A549 (cell line): ENCODE measurements at regions not wholly inside any gene's neighbourhood (a gene's known extent, or its start where the extent isn't known, plus 50 kb on each side); places are given as distances from the start of the nearest gene placed in this dataset.

Experiments
- BHLHE40 ChIP-seq: IDR thresholded peaks from 2 replicates; pipeline ENCODE4 v1.6.1; 2012; ENCODE audit warnings: low read depth, low read length, inconsistent platforms
- CBX8 ChIP-seq: fragments of 200-600 bp; sonication (generic); IDR thresholded peaks from 2 replicates; pipeline ENCODE4 v1.6.1; 2016
- EP300 ChIP-seq, 2 experiments: fragments of >200 bp; sonication (Bioruptor Twin); formaldehyde crosslinking; IDR thresholded peaks; 2 replicates in 1 of 2; 3 replicates in 1 of 2; pipeline ENCODE4 v1.6.1; 2016 to 2017
- JUNB ChIP-seq: fragments of >200 bp; sonication (Bioruptor Twin); formaldehyde crosslinking; IDR thresholded peaks from 2 replicates; pipeline ENCODE4 v1.6.1; 2016
- MAFK ChIP-seq: fragments of 450-650 bp; IDR thresholded peaks from 2 replicates; pipeline ENCODE4 v1.6.1; 2014; ENCODE audit not compliant: partially characterized antibody
- MYC ChIP-seq: IDR thresholded peaks from 2 replicates; pipeline ENCODE4 v1.6.1; 2012; ENCODE audit warnings: mild to moderate bottlenecking, inconsistent platforms, low read length, improper control_type of control experiment, borderline replicate concordance
- POLR2A ChIP-seq: IDR thresholded peaks from 2 replicates; pipeline ENCODE4 v1.6.1; 2012; ENCODE audit warnings: mild to moderate bottlenecking, low read length
- RAD21 ChIP-seq, 2 experiments: fragments of >200 bp in 1 of 2; sonication (Bioruptor Twin) in 1 of 2; formaldehyde crosslinking in 1 of 2; IDR thresholded peaks in 1 of 2; conservative IDR thresholded peaks in 1 of 2; 2 replicates in 1 of 2; 3 replicates in 1 of 2; pipeline ENCODE4 v1.6.1; 2012 to 2018; ENCODE audit warnings: inconsistent platforms in 1 of 2
- RCOR1 ChIP-seq: fragments of 150-350 bp; IDR thresholded peaks from 2 replicates; pipeline ENCODE4 v1.6.1; 2014; ENCODE audit warnings: antibody characterized with exemption, low read length, low read depth
- SMC3 ChIP-seq: fragments of >200 bp; sonication (Bioruptor Twin); formaldehyde crosslinking; IDR thresholded peaks from 3 replicates; pipeline ENCODE4 v1.6.1; 2018; ENCODE audit warnings: inconsistent platforms
- TF ChIP-seq, protein P1 (sequence below): IDR thresholded peaks from 2 replicates; pipeline ENCODE4 v1.6.1; 2012
- TF ChIP-seq, protein P2 (sequence below): fragments of >200 bp; sonication (Bioruptor Twin); formaldehyde crosslinking; IDR thresholded peaks from 3 replicates; pipeline ENCODE4 v1.5.1; 2016
- TF ChIP-seq, protein P3 (sequence below): fragments of 200-600 bp; sonication (generic); IDR thresholded peaks from 2 replicates; pipeline ENCODE4 v1.6.1; 2016; ENCODE audit warnings: antibody characterized with exemption, mild to moderate bottlenecking, moderate library complexity
- TF ChIP-seq, protein P4 (sequence below): fragments of 450-650 bp; IDR thresholded peaks from 2 replicates; pipeline ENCODE4 v1.6.1; 2014; ENCODE audit warnings: antibody characterized with exemption

DNA sequence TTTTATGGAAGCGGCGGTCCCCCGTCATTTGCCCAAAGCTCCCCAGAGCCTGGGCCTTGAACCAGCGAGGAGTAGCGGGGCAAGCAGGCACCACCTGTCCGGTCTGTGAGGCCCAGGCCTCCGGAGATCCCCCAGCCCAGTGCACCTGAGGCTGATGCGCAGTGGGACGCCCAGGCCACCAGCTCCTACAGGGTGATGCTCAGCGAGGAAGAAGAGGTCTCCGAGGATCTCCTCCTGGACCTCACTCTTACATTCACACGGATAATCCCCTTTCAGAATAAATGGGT lies 220.2 kb downstream of the NDUFA10 start:
- TF ChIP-seq, protein P1, sequence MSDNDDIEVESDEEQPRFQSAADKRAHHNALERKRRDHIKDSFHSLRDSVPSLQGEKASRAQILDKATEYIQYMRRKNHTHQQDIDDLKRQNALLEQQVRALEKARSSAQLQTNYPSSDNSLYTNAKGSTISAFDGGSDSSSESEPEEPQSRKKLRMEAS = no peak
- TF ChIP-seq RAD21 (conservative IDR thresholded peaks at IDR 0.05 in 1 of 2, IDR thresholded peaks at IDR 0.05 in 1 of 2) (no peak), CBX8 (no peak), SMC3 (no peak), MYC (no peak), JUNB (no peak), MAFK (no peak), POLR2A (no peak), RCOR1 (no peak), BHLHE40 (no peak), EP300 (IDR thresholded peaks at IDR 0.05) (no peak)
- TF ChIP-seq, protein P2, sequence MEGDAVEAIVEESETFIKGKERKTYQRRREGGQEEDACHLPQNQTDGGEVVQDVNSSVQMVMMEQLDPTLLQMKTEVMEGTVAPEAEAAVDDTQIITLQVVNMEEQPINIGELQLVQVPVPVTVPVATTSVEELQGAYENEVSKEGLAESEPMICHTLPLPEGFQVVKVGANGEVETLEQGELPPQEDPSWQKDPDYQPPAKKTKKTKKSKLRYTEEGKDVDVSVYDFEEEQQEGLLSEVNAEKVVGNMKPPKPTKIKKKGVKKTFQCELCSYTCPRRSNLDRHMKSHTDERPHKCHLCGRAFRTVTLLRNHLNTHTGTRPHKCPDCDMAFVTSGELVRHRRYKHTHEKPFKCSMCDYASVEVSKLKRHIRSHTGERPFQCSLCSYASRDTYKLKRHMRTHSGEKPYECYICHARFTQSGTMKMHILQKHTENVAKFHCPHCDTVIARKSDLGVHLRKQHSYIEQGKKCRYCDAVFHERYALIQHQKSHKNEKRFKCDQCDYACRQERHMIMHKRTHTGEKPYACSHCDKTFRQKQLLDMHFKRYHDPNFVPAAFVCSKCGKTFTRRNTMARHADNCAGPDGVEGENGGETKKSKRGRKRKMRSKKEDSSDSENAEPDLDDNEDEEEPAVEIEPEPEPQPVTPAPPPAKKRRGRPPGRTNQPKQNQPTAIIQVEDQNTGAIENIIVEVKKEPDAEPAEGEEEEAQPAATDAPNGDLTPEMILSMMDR = no peak
- TF ChIP-seq, protein P3, sequence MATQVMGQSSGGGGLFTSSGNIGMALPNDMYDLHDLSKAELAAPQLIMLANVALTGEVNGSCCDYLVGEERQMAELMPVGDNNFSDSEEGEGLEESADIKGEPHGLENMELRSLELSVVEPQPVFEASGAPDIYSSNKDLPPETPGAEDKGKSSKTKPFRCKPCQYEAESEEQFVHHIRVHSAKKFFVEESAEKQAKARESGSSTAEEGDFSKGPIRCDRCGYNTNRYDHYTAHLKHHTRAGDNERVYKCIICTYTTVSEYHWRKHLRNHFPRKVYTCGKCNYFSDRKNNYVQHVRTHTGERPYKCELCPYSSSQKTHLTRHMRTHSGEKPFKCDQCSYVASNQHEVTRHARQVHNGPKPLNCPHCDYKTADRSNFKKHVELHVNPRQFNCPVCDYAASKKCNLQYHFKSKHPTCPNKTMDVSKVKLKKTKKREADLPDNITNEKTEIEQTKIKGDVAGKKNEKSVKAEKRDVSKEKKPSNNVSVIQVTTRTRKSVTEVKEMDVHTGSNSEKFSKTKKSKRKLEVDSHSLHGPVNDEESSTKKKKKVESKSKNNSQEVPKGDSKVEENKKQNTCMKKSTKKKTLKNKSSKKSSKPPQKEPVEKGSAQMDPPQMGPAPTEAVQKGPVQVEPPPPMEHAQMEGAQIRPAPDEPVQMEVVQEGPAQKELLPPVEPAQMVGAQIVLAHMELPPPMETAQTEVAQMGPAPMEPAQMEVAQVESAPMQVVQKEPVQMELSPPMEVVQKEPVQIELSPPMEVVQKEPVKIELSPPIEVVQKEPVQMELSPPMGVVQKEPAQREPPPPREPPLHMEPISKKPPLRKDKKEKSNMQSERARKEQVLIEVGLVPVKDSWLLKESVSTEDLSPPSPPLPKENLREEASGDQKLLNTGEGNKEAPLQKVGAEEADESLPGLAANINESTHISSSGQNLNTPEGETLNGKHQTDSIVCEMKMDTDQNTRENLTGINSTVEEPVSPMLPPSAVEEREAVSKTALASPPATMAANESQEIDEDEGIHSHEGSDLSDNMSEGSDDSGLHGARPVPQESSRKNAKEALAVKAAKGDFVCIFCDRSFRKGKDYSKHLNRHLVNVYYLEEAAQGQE = no peak
- TF ChIP-seq, protein P4, sequence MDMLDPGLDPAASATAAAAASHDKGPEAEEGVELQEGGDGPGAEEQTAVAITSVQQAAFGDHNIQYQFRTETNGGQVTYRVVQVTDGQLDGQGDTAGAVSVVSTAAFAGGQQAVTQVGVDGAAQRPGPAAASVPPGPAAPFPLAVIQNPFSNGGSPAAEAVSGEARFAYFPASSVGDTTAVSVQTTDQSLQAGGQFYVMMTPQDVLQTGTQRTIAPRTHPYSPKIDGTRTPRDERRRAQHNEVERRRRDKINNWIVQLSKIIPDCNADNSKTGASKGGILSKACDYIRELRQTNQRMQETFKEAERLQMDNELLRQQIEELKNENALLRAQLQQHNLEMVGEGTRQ = no peak
